Loucy (cell line): ENCODE measurements at regions not wholly inside any gene's neighbourhood (a gene's known extent, or its start where the extent isn't known, plus 50 kb on each side); places are given as distances from the start of the nearest gene placed in this dataset.
"Not testable (repeated sequence)": the region's sequence is repeated elsewhere in the genome, so short reads cannot be mapped to it uniquely, and the experiment has no call there.

Experiments used
- H2AFZ ChIP-seq: fragments of 200-600 bp; sonication (generic); 2 replicates; pipeline ENCODE4 v1.6.0; 2016; ENCODE audit warnings: antibody characterized with exemption, mild to moderate bottlenecking, low read length, moderate library complexity
- H3F3A ChIP-seq: fragments of 200-600 bp; 2 replicates; pipeline ENCODE4 v1.6.0; 2016; ENCODE audit warnings: antibody characterized with exemption, low read depth, mild to moderate bottlenecking
- H3K27me3 ChIP-seq: fragments of 200-600 bp; sonication (generic); 2 replicates; pipeline ENCODE4 v1.6.1; 2014; ENCODE audit warnings: low read length, mild to moderate bottlenecking; ENCODE audit not compliant: insufficient read depth, poor library complexity, severe bottlenecking
- H3K36me3 ChIP-seq: fragments of 200-600 bp; sonication (generic); 2 replicates; pipeline ENCODE4 v1.6.1; 2016; ENCODE audit warnings: low read length; ENCODE audit not compliant: insufficient read depth
- H3K4me1 ChIP-seq: fragments of 200-600 bp; sonication (generic); 2 replicates; pipeline ENCODE4 v1.5.1; 2014; ENCODE audit warnings: low read length, mild to moderate bottlenecking; ENCODE audit not compliant: insufficient read depth, poor library complexity, severe bottlenecking
- H3K4me2 ChIP-seq: fragments of 200-600 bp; sonication (generic); 2 replicates; pipeline ENCODE4 v1.6.0; 2014; ENCODE audit warnings: antibody characterized with exemption, low read length, low read depth, mild to moderate bottlenecking; ENCODE audit not compliant: poor library complexity, severe bottlenecking
- H3K4me3 ChIP-seq: fragments of 200-600 bp; sonication (generic); 2 replicates; pipeline ENCODE4 v1.5.1; 2014; ENCODE audit warnings: low read length, mild to moderate bottlenecking, mixed read lengths; ENCODE audit not compliant: poor library complexity, severe bottlenecking
- H3K79me2 ChIP-seq: fragments of 200-600 bp; sonication (generic); 2 replicates; pipeline ENCODE4 v1.6.1; 2014; ENCODE audit warnings: low read length; ENCODE audit not compliant: insufficient read depth
- H3K9ac ChIP-seq: fragments of 200-600 bp; sonication (generic); 2 replicates; pipeline ENCODE4 v1.6.0; 2014; ENCODE audit warnings: mild to moderate bottlenecking, low read depth, low read length, moderate library complexity; ENCODE audit not compliant: poor library complexity, severe bottlenecking
- H3K9me2 ChIP-seq: fragments of 200-600 bp; sonication (generic); replicated peaks from 2 replicates; pipeline ENCODE4 v1.6.1; 2016; ENCODE audit warnings: low read depth, low read length, mixed read lengths
- H3K9me3 ChIP-seq: fragments of 200-600 bp; sonication (generic); 2 replicates; pipeline ENCODE4 v1.6.1; 2014; ENCODE audit warnings: mild to moderate bottlenecking, antibody characterized with exemption, low read length, low read depth; ENCODE audit not compliant: insufficient read depth
- H4K20me1 ChIP-seq: fragments of 200-600 bp; sonication (generic); 2 replicates; pipeline ENCODE4 v1.6.0; 2014; ENCODE audit warnings: antibody characterized with exemption, low read length, mild to moderate bottlenecking; ENCODE audit not compliant: insufficient read depth, poor library complexity, severe bottlenecking
- EZH2phosphoT487 ChIP-seq: fragments of 200-600 bp; IDR thresholded peaks from 2 replicates; pipeline ENCODE4 v1.6.1; 2018; ENCODE audit warnings: antibody characterized with exemption, mild to moderate bottlenecking, moderate library complexity, borderline replicate concordance
- TF ChIP-seq, protein P1 (sequence below): fragments of 200-600 bp; sonication (generic); conservative IDR thresholded peaks from 2 replicates; pipeline ENCODE4 v1.5.1; 2014; ENCODE audit warnings: mild to moderate bottlenecking, antibody characterized with exemption, low read length

DNA sequence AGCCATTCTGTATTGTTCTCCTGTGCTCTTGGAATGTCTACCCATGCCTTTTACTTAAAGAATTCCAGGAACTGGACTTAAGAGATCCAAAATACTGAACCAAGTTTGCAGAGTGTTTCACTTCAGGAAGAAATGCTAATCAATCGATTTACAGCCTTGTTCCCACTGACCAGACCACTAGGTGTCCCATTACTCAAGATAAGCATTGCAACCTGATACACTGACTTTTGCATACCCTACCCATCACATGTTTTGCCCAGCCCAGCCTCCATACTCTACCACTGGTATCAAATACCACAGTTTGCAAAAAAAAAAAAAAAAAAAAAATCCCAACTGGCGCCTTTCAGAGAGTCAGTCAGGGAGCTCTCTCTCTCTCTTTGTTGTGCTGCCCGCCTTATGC, 550.8 kb downstream of the CDH9 start:
- H2AFZ ChIP-seq: no peak overlapping the region
- no peaks in the 10 kb centered on the region for H3K9me3 ChIP-seq
- no peaks in the 10 kb centered on the region for H3F3A ChIP-seq
- no peaks in the 10 kb centered on the region for H3K27me3 ChIP-seq
- no peaks in the 10 kb centered on the region for H4K20me1 ChIP-seq
- TF ChIP-seq, protein P1, sequence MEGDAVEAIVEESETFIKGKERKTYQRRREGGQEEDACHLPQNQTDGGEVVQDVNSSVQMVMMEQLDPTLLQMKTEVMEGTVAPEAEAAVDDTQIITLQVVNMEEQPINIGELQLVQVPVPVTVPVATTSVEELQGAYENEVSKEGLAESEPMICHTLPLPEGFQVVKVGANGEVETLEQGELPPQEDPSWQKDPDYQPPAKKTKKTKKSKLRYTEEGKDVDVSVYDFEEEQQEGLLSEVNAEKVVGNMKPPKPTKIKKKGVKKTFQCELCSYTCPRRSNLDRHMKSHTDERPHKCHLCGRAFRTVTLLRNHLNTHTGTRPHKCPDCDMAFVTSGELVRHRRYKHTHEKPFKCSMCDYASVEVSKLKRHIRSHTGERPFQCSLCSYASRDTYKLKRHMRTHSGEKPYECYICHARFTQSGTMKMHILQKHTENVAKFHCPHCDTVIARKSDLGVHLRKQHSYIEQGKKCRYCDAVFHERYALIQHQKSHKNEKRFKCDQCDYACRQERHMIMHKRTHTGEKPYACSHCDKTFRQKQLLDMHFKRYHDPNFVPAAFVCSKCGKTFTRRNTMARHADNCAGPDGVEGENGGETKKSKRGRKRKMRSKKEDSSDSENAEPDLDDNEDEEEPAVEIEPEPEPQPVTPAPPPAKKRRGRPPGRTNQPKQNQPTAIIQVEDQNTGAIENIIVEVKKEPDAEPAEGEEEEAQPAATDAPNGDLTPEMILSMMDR: no peak
- TF ChIP-seq EZH2phosphoT487: no peak
- H3K9me2 ChIP-seq: no peaks in the 10 kb centered on the region
- no peaks in the 10 kb centered on the region for H3K36me3 ChIP-seq
- no peaks in the 10 kb centered on the region for H3K4me1 ChIP-seq
- H3K79me2 ChIP-seq: no peaks in the 10 kb centered on the region
- no peak overlapping the region for H3K4me3 ChIP-seq
- no peak overlapping the region for H3K4me2 ChIP-seq
- no peak overlapping the region for H3K9ac ChIP-seq

DNA sequence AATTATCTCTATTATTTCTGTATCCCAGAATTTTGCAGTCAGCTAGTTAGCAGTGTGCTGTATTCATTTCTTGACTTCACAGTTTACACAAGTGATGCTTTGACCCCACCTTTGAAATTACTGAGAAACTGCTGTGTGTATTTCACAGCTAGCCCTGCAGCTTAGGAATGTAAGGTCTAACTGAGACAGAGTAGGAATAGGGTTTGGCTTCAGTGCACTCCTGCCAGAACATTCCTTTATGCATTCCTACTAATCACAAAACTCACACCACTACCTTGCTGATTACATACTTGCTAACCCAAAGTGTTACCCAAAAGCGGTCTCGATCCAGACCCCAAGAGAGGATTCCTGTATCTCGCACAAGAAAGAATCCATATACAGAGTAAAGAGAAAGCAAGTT, 551.8 kb downstream of the CDH9 start:
- no peaks in the 10 kb centered on the region for H3K27me3 ChIP-seq
- H3K9me3 ChIP-seq: no peaks in the 10 kb centered on the region
- H4K20me1 ChIP-seq: no peaks in the 10 kb centered on the region
- H3F3A ChIP-seq: no peaks in the 10 kb centered on the region
- no peaks in the 10 kb centered on the region for H3K4me1 ChIP-seq
- H2AFZ ChIP-seq: no peak overlapping the region
- no peak overlapping the region for H3K4me2 ChIP-seq
- no peaks in the 10 kb centered on the region for H3K36me3 ChIP-seq
- H3K79me2 ChIP-seq: no peaks in the 10 kb centered on the region
- TF ChIP-seq, protein P1: no peak
- no peak for TF ChIP-seq EZH2phosphoT487
- H3K9ac ChIP-seq: no peak overlapping the region
- H3K9me2 ChIP-seq: no peaks in the 10 kb centered on the region
- no peak overlapping the region for H3K4me3 ChIP-seq

DNA sequence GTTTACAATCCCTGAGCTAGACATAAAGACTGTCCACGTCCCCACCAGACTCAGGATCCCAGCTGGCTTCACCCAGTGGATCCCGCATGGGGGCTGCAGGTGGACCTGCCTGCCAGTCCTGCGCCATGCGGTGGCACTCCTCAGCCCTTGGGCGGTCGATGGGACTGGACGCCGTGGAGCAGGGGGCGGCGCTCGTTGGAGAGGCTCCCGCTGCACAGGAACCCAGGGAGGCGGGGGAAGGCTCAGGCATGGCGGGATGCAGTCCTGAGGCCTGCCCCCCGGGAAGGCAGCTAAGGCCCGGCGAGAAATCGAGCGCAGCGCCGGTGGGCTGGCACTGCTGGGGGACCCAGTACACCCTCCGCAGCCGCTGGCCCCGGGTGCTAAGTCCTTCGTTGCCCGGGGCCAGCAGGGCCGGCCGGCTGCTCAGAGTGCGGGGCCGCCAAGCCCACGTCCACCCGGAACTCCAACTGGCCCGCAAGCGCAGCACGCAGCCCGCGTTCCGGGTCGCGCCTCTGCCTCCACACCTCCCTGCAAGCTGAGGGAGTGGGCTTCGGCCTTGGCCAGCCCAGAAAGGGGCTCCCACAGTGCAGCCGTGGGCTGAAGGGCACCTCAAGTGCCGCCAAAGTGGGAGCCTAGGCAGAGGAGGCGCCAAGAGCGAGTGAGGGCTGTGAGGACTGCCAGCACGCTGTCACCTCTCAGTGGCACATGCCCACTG, 553.1 kb downstream of the CDH9 start:
- not testable (repeated sequence) for H3K4me2 ChIP-seq, H3K9me3 ChIP-seq, H3K9me2 ChIP-seq, H3K4me3 ChIP-seq, H3K79me2 ChIP-seq, H3K4me1 ChIP-seq, H4K20me1 ChIP-seq, H3F3A ChIP-seq, H3K36me3 ChIP-seq, H3K27me3 ChIP-seq, H3K9ac ChIP-seq, H2AFZ ChIP-seq

DNA sequence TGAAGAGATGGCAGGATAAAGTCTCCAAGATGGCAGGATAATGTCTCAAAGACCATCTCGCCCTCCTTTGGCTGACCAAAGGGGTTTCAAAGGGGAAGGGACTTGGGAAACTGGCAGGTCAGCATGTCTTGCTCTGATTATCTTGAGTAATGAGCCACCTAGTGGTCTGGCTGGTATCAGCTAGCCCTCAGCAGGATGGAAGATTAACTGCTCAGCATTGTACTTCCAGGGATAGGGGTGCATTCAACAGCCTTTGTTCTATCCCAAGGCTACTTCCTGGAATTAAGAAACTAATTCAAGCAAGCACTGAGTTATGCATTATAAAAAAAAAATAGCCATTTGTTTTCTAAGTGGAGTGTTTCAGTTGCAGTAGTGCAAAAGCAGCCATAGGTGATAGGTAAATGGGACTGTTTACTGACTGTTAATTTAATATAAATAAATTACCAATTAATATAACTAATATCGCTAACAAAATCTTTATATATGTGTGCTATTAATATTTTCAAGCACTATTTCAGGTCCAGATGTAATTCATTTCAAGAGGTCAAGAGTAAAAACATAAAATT, 555.5 kb downstream of the CDH9 start:
- Histone ChIP-seq H3K36me3 (no peaks in the 10 kb centered on the region), H3K9ac (no peak overlapping the region), H3K9me3 (no peaks in the 10 kb centered on the region), H3K9me2 (no peaks in the 10 kb centered on the region), H3K27me3 (no peaks in the 10 kb centered on the region), H3K4me3 (peak overlapping the region; percentile 15), H2AFZ (no peak overlapping the region), H3F3A (no peaks in the 10 kb centered on the region), H3K4me2 (peak overlapping the region; percentile 6), H3K4me1 (no peaks in the 10 kb centered on the region), H4K20me1 (no peaks in the 10 kb centered on the region), H3K79me2 (no peaks in the 10 kb centered on the region)
- TF ChIP-seq EZH2phosphoT487: no peak
- TF ChIP-seq, protein P1: peak; percentile 63
